ENCODE measurements at regions not wholly inside any gene's neighbourhood (a gene's known extent, or its start where the extent isn't known, plus 50 kb on each side); places are given as distances from the start of the nearest gene placed in this dataset.

GRCh38 chr11:129270446-129270845 lies 78.3 kb upstream of the ARHGAP32 start:
- BruUV-seq (replicated peaks) = no TSS peak
- ChIA-PET CTCF (no interaction called here), POLR2A (ENCODE audit: unreplicated experiment) (no interaction called here)
- Histone ChIP-seq H3F3A (ENCODE audit: low read length, unreplicated experiment) (no peaks in the 10 kb centered on the region), H3K27me3 (ENCODE audit: low read length) (no peaks in the 10 kb centered on the region), H2AFZ (ENCODE audit: low read length) (no peak overlapping the region), H4K20me1 (ENCODE audit: low read length) (no peaks in the 10 kb centered on the region), H3K36me3 (ENCODE audit: low read depth, low read length) (no peaks in the 10 kb centered on the region), H3K4me2 (ENCODE audit: low read length) (no peak overlapping the region), H3K79me2 (ENCODE audit: low read length) (peaks cover 58% of the 10 kb centered on the region), H3K4me1 (ENCODE audit: insufficient read depth, low read length) (no peaks in the 10 kb centered on the region), H3K4me3 (ENCODE audit: low read length) (no peak overlapping the region), H3K9me2 (replicated peaks; ENCODE audit: low read length) (no peaks in the 10 kb centered on the region), H3K9me3 (ENCODE audit: low read length) (no peaks in the 10 kb centered on the region), H3K27ac (ENCODE audit: low read length) (no peak overlapping the region), H3K9ac (ENCODE audit: low read length) (no peak overlapping the region)
- DNase-seq (no peak), ATAC-seq (no peak)
- intact Hi-C loops (cut with micrococcal nuclease) = no loop called here
- TF ChIP-seq EZH2 (IDR thresholded peaks at IDR 0.05; ENCODE audit: low read length, unreplicated experiment) (no peak), EZH2phosphoT487 (IDR thresholded peaks at IDR 0.05; ENCODE audit: borderline replicate concordance, low read length) (no peak)
- TF ChIP-seq, protein P1, sequence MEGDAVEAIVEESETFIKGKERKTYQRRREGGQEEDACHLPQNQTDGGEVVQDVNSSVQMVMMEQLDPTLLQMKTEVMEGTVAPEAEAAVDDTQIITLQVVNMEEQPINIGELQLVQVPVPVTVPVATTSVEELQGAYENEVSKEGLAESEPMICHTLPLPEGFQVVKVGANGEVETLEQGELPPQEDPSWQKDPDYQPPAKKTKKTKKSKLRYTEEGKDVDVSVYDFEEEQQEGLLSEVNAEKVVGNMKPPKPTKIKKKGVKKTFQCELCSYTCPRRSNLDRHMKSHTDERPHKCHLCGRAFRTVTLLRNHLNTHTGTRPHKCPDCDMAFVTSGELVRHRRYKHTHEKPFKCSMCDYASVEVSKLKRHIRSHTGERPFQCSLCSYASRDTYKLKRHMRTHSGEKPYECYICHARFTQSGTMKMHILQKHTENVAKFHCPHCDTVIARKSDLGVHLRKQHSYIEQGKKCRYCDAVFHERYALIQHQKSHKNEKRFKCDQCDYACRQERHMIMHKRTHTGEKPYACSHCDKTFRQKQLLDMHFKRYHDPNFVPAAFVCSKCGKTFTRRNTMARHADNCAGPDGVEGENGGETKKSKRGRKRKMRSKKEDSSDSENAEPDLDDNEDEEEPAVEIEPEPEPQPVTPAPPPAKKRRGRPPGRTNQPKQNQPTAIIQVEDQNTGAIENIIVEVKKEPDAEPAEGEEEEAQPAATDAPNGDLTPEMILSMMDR (conservative IDR thresholded peaks at IDR 0.05; ENCODE audit: low read depth, low read length) = no peak

DNA sequence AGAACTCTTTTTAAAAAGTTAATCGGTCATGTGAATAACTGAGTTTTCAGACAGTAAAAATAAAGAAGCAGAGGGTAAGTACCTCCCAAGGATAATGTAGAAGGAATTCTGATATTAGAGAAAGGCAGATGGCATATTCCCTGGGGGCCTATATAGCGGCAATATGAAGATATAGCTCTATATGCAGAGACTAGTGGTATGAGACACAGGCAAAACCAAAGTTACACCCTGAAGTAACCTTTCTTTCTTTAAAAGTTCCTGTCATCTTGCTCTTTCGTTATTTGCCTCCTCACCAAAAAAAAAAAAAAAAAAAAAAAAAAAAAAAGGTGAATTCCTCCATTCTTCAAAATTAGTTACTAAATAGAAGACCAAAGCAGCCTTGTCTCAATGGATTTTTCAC lies 76.2 kb upstream of the ARHGAP32 start:
- BruUV-seq (replicated peaks) = no TSS peak
- intact Hi-C loops (cut with micrococcal nuclease) = no loop called here
- H3K79me2 ChIP-seq (ENCODE audit: low read length) = peaks cover 38% of the 10 kb centered on the region
- DNase-seq (no peak), ATAC-seq (no peak)
- H3K36me3 ChIP-seq (ENCODE audit: low read depth, low read length) = no peaks in the 10 kb centered on the region
- no peak overlapping the region for H3K27ac ChIP-seq (ENCODE audit: low read length)
- TF ChIP-seq EZH2 (IDR thresholded peaks at IDR 0.05; ENCODE audit: low read length, unreplicated experiment) (no peak), EZH2phosphoT487 (IDR thresholded peaks at IDR 0.05; ENCODE audit: borderline replicate concordance, low read length) (no peak)
- TF ChIP-seq, protein P1 (conservative IDR thresholded peaks at IDR 0.05; ENCODE audit: low read depth, low read length) = no peak
- no peak overlapping the region for H2AFZ ChIP-seq (ENCODE audit: low read length)
- ChIA-PET CTCF (no interaction called here), POLR2A (ENCODE audit: unreplicated experiment) (no interaction called here)
- H3K4me1 ChIP-seq (ENCODE audit: insufficient read depth, low read length) = no peaks in the 10 kb centered on the region
- no peak overlapping the region for H3K4me3 ChIP-seq (ENCODE audit: low read length)
- H3K9ac ChIP-seq (ENCODE audit: low read length) = no peak overlapping the region
- no peaks in the 10 kb centered on the region for H4K20me1 ChIP-seq (ENCODE audit: low read length)
- H3K27me3 ChIP-seq (ENCODE audit: low read length) = no peaks in the 10 kb centered on the region
- H3K9me2 ChIP-seq (replicated peaks; ENCODE audit: low read length) = no peaks in the 10 kb centered on the region
- no peaks in the 10 kb centered on the region for H3F3A ChIP-seq (ENCODE audit: low read length, unreplicated experiment)
- H3K9me3 ChIP-seq (ENCODE audit: low read length) = no peaks in the 10 kb centered on the region
- no peak overlapping the region for H3K4me2 ChIP-seq (ENCODE audit: low read length)

- ATAC-seq (no peak), DNase-seq (no peak)
- no peaks in the 10 kb centered on the region for H4K20me1 ChIP-seq (ENCODE audit: low read length)
- no peaks in the 10 kb centered on the region for H3K9me2 ChIP-seq (replicated peaks; ENCODE audit: low read length)
- peaks cover 34% of the 10 kb centered on the region for H3K79me2 ChIP-seq (ENCODE audit: low read length)
- CTCF ChIA-PET = no interaction called here
- H3F3A ChIP-seq (ENCODE audit: low read length, unreplicated experiment) = no peaks in the 10 kb centered on the region
- H3K4me3 ChIP-seq (ENCODE audit: low read length) = no peak overlapping the region
- no peak for TF ChIP-seq EZH2phosphoT487 (IDR thresholded peaks at IDR 0.05; ENCODE audit: borderline replicate concordance, low read length)
- TF ChIP-seq, protein P1 (conservative IDR thresholded peaks at IDR 0.05; ENCODE audit: low read depth, low read length) = no peak
- TF ChIP-seq EZH2 (IDR thresholded peaks at IDR 0.05; ENCODE audit: low read length, unreplicated experiment) = no peak
- BruUV-seq (replicated peaks) = no TSS peak
- no peaks in the 10 kb centered on the region for H3K9me3 ChIP-seq (ENCODE audit: low read length)
- POLR2A ChIA-PET (ENCODE audit: unreplicated experiment) = no interaction called here
- intact Hi-C loops (cut with micrococcal nuclease) = no loop called here
- H2AFZ ChIP-seq (ENCODE audit: low read length) = no peak overlapping the region
- no peak overlapping the region for H3K9ac ChIP-seq (ENCODE audit: low read length)
- H3K36me3 ChIP-seq (ENCODE audit: low read depth, low read length) = no peaks in the 10 kb centered on the region
- no peaks in the 10 kb centered on the region for H3K4me1 ChIP-seq (ENCODE audit: insufficient read depth, low read length)
- no peak overlapping the region for H3K27ac ChIP-seq (ENCODE audit: low read length)
- H3K4me2 ChIP-seq (ENCODE audit: low read length) = no peak overlapping the region
- no peaks in the 10 kb centered on the region for H3K27me3 ChIP-seq (ENCODE audit: low read length)
Measured at GRCh38 chr11:129267716-129268115, 75.6 kb upstream of the ARHGAP32 start.

Measured in PC-3 (cell line).